GM12864 (cell line): ENCODE measurements at regions not wholly inside any gene's neighbourhood (a gene's known extent, or its start where the extent isn't known, plus 50 kb on each side); places are given as distances from the start of the nearest gene placed in this dataset.

Source experiments
- DNase-seq: peaks from one replicate; pipeline ENCODE4 v3.0.0-alpha.2; 2011; ENCODE audit warnings: low read depth
- H3K4me3 ChIP-seq: 2 replicates; pipeline ENCODE4 v1.5.1; 2011; ENCODE audit warnings: mild to moderate bottlenecking, low read depth, low read length, control low read depth
- TF ChIP-seq, protein P1 (sequence below): IDR thresholded peaks from 2 replicates; pipeline ENCODE4 v1.5.1; 2011; ENCODE audit warnings: low read depth, mild to moderate bottlenecking, moderate library complexity, low read length, control low read depth, inconsistent platforms; ENCODE audit errors: missing control alignments

DNA sequence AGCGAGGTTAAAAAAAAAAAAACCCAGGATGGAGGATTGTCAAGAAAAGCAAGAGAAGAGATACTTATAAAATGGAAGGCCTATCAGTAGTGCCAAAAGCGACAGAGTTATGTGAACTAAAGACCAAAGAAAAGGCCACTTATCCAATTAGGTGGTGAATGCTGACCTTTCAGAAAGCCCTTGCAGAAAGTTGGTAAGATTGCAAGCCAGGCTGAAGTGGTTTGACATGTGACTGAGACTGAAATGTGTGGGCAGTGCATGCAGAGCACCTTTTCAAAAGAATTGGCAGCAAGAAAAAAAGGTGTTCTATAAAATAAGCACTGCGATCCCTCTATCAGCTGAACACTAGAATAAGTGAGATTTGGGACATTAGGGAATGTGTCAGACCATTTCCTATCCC lies 379.4 kb upstream of the FAM98A start:
- TF ChIP-seq, protein P1, sequence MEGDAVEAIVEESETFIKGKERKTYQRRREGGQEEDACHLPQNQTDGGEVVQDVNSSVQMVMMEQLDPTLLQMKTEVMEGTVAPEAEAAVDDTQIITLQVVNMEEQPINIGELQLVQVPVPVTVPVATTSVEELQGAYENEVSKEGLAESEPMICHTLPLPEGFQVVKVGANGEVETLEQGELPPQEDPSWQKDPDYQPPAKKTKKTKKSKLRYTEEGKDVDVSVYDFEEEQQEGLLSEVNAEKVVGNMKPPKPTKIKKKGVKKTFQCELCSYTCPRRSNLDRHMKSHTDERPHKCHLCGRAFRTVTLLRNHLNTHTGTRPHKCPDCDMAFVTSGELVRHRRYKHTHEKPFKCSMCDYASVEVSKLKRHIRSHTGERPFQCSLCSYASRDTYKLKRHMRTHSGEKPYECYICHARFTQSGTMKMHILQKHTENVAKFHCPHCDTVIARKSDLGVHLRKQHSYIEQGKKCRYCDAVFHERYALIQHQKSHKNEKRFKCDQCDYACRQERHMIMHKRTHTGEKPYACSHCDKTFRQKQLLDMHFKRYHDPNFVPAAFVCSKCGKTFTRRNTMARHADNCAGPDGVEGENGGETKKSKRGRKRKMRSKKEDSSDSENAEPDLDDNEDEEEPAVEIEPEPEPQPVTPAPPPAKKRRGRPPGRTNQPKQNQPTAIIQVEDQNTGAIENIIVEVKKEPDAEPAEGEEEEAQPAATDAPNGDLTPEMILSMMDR, result no peak
- no peak for DNase-seq
- H3K4me3 ChIP-seq, result no peak overlapping the region

DNA sequence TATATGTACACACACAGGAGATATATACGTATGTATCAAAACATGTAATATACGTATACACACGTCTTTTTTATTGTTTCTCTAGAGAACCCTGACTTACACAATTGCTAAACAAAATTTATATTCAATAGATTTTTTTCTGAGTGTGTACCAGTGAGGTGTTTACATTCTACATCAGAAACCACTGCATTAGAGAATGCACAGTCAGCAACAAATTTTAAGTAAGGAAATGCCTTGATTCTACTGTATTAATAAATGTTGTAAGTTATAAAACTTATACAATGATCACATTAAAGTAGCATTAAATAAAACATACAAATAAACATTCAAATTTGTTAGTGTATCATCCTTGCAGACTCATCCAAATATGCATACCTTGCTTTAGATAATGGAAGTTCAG lies 376.4 kb upstream of the FAM98A start:
- no peak for DNase-seq
- H3K4me3 ChIP-seq, result no peak overlapping the region
- TF ChIP-seq, protein P1, result no peak

DNA sequence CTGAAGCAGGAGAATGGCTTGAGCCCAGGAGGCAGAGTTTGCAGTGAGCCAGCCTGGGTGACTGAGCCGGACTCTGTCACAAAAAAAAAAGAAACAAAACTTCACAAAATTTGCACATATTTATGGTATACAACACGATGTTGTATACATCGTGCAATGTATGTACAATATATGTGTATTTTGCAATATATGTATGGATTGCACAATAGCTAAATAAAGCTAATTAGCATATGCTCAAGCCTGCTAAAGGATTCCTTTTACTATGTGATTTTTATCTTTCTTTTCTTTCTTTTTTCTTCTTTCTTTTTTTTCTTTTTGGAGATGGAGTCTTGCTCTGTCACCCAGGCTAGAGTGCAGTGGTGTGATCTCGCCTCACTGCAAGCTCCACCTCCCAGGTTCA lies 368.0 kb upstream of the FAM98A start:
- TF ChIP-seq, protein P1, result no peak
- H3K4me3 ChIP-seq, result no peak overlapping the region
- DNase-seq, result no peak

DNA sequence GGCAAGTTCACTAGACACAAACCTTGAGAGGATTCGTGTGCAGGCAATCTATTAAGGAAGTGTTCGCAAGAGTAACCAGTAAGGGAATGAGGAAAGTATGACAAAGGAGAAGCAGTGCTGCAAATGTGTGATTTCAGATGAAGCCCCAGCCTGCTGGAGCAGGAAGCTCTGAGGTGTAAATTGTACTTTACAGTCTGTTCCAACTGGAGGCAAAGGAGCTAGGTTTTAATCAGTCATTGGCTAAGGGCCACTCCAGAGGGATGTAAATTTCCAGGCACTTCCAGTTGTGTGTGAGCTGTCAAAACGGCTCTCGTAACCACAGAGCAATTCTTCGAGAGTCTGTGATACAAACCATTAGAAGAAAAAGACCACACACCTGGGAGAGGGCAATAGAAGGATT lies 359.5 kb upstream of the FAM98A start:
- H3K4me3 ChIP-seq, result no peak overlapping the region
- no peak for DNase-seq
- TF ChIP-seq, protein P1, result no peak

DNA sequence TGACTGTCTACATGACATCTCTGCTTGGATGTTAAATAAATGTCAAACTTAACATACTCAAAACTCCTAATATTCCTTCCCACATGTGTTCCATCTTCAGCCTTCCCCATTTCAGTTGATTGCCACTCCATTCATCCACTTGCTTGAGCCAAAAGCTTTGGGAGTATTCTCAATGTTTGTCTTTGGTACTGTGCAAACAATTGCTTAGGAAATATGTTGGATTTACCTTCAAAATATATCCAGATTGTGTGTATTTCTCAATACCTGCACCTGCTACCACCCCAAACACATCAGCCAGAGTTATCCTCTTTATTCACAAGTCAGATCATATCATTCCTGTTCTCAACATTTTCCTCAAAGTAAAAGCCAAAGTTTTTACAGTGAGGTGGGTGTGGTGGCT lies 350.3 kb upstream of the FAM98A start:
- TF ChIP-seq, protein P1, result no peak
- DNase-seq, result no peak
- H3K4me3 ChIP-seq, result no peak overlapping the region

DNA sequence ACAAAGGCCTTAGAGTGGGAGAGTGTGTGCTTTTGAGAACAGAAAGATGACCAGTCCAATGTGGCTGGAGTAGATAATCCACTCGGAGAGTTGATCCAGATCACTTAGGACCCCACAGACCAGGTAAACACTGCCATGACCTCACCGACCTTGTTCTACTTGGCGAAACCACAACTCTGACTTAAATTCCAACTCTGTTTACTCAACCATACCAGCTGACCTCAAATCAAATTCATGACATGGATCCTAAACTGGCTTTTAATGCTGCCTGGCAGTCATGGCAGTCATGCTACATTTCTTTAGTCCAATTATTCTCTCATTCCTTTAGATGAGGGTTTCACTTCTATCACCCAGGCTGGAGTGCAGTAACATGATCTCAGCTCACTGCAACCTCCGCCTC lies 347.1 kb upstream of the FAM98A start:
- no peak for DNase-seq
- no peak overlapping the region for H3K4me3 ChIP-seq
- TF ChIP-seq, protein P1, result no peak

DNA sequence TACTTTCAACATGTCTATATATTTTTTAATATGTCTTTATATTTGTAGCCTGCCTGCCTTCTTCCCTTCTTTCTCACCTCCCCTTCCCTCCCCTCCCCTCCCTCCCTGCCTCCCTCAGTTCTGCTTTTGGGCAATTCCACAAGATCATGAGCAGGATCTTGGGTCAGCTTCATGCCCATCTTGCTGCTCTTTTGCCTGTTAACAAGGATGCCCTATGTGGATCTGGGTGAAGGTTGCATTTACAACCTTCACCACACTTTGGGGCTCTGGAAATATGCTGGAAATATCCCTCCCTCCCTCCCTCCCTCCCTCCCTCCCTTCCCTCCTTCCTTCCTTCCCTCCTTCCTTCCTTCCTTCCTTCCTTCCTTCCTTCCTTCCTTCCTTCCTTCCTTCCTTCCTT lies 334.1 kb upstream of the FAM98A start:
- H3K4me3 ChIP-seq, result no peak overlapping the region
- TF ChIP-seq, protein P1, result no peak
- DNase-seq, result no peak
